ENCODE measurements at regions not wholly inside any gene's neighbourhood (a gene's known extent, or its start where the extent isn't known, plus 50 kb on each side); places are given as distances from the start of the nearest gene placed in this dataset.

DNA sequence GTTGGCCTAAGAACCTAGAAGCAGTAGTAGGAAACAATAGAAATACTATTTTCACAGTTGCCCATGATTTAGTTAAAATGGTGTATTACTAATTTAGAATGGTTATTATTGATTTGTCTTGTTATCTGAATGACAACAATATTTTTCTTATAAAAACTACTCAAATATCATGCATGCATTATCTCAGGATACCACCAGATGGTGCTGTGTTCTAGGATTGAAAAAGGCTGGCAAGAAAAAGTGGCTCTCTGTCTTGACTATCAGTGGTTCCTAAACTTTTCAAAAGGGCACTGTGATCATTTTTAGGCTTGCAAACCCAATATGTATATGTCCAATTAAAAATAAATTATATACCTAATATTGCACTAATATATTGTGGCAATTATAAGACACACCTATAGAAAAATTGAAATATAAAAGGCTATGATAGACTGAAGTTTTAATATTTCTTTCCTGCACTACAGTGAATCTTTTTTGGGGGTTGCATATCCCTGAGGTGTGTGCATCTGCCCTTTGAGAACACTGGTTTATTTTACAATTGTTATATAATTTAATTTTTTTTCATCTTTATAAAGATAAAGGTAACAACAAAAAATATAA is 131.7 kb upstream of the MLIP start:
- no peaks in the 10 kb centered on the region for H3K9me3 ChIP-seq (ENCODE audit: insufficient read depth, low read depth, low read length)

DNA sequence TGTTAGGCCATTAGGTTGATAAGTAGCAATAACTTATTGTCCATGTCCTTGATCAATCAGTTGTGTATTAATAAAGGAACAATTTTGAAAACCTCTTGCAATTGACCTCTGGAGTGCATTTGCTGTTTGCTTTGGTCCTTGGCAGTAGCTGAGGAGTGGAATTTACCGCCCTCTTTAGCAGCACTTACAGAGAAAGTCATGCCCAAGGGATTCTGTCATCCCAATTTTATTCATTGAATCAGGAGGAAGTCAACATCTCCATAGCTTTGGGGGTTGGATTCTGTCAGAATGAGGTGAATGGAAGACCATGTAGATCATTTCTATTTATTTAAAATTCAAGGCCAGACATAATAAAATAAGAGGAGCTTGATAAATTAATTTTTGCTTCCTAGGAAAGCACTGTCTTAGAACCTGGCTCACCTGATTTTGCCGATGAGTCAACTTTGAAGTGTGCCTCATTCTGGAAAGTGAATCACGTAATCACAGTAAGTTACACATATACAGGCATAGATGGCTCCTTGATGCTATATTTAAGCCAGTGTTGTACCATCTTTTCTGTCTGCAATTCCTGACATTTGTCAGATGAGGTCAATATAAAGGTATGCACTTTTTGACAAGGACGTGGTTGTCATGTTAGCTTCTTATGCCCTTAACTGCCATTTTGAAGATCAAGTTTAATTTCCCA is 128.7 kb upstream of the MLIP start:
- Histone ChIP-seq H3F3A (ENCODE audit: low read depth) (no peaks in the 10 kb centered on the region), H3K36me3 (ENCODE audit: insufficient read depth, low read length) (no peaks in the 10 kb centered on the region), H3K9me2 (replicated peaks; ENCODE audit: low read depth, low read length) (no peaks in the 10 kb centered on the region), H3K4me1 (ENCODE audit: insufficient read depth, low read length, poor library complexity, severe bottlenecking) (no peaks in the 10 kb centered on the region), H2AFZ (ENCODE audit: low read length) (no peak overlapping the region), H3K4me3 (ENCODE audit: low read length, poor library complexity, severe bottlenecking) (no peak overlapping the region), H3K79me2 (ENCODE audit: insufficient read depth, low read length) (no peaks in the 10 kb centered on the region), H4K20me1 (ENCODE audit: insufficient read depth, low read length, poor library complexity, severe bottlenecking) (no peaks in the 10 kb centered on the region), H3K27me3 (ENCODE audit: insufficient read depth, low read length, poor library complexity, severe bottlenecking) (no peaks in the 10 kb centered on the region), H3K9ac (ENCODE audit: low read depth, low read length, poor library complexity, severe bottlenecking) (no peak overlapping the region), H3K4me2 (ENCODE audit: low read depth, low read length, poor library complexity, severe bottlenecking) (no peak overlapping the region), H3K9me3 (ENCODE audit: insufficient read depth, low read depth, low read length) (no peaks in the 10 kb centered on the region)
- no peak for TF ChIP-seq CTCF (conservative IDR thresholded peaks at IDR 0.05; ENCODE audit: low read length)

More for the DNA sequence above, 131.7 kb upstream of the MLIP start:
- Histone ChIP-seq H2AFZ (ENCODE audit: low read length) (no peak overlapping the region), H3F3A (ENCODE audit: low read depth) (no peaks in the 10 kb centered on the region), H3K4me3 (ENCODE audit: low read length, poor library complexity, severe bottlenecking) (no peak overlapping the region), H3K27me3 (ENCODE audit: insufficient read depth, low read length, poor library complexity, severe bottlenecking) (no peaks in the 10 kb centered on the region), H3K9me2 (replicated peaks; ENCODE audit: low read depth, low read length) (no peaks in the 10 kb centered on the region), H3K9ac (ENCODE audit: low read depth, low read length, poor library complexity, severe bottlenecking) (no peak overlapping the region), H3K36me3 (ENCODE audit: insufficient read depth, low read length) (no peaks in the 10 kb centered on the region), H3K4me1 (ENCODE audit: insufficient read depth, low read length, poor library complexity, severe bottlenecking) (no peaks in the 10 kb centered on the region), H3K4me2 (ENCODE audit: low read depth, low read length, poor library complexity, severe bottlenecking) (no peak overlapping the region), H4K20me1 (ENCODE audit: insufficient read depth, low read length, poor library complexity, severe bottlenecking) (no peaks in the 10 kb centered on the region), H3K79me2 (ENCODE audit: insufficient read depth, low read length) (no peaks in the 10 kb centered on the region)
- TF ChIP-seq CTCF (conservative IDR thresholded peaks at IDR 0.05; ENCODE audit: low read length), result peak; percentile 93
- no peak for TF ChIP-seq EZH2phosphoT487 (IDR thresholded peaks at IDR 0.05; ENCODE audit: borderline replicate concordance)

DNA sequence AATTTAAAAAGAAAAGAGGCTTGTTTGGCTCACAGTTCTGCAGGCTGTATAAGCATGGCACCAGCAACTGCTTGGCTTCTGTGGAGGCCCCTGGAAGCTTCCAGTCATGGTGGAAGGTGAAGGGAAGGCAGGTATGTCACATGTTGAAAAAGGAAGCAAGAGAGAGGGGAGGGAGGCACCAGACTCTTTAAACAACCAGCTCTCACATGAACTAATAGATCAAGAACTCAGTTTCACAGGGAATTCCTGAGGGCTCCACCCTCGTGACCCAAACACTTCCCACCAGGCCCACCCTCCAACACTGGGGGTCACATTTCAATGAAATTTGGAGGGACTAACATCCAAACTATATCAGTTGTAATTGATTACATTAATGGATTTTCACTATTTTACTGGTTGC is 127.9 kb upstream of the MLIP start:
- no peaks in the 10 kb centered on the region for H3K4me1 ChIP-seq (ENCODE audit: insufficient read depth, low read length, poor library complexity, severe bottlenecking)
- H4K20me1 ChIP-seq (ENCODE audit: insufficient read depth, low read length, poor library complexity, severe bottlenecking), result no peaks in the 10 kb centered on the region
- TF ChIP-seq EZH2phosphoT487 (IDR thresholded peaks at IDR 0.05; ENCODE audit: borderline replicate concordance), result no peak
- no peak for TF ChIP-seq CTCF (conservative IDR thresholded peaks at IDR 0.05; ENCODE audit: low read length)
- H3K4me3 ChIP-seq (ENCODE audit: low read length, poor library complexity, severe bottlenecking), result no peak overlapping the region
- no peaks in the 10 kb centered on the region for H3K27me3 ChIP-seq (ENCODE audit: insufficient read depth, low read length, poor library complexity, severe bottlenecking)
- no peaks in the 10 kb centered on the region for H3K36me3 ChIP-seq (ENCODE audit: insufficient read depth, low read length)
- H3K4me2 ChIP-seq (ENCODE audit: low read depth, low read length, poor library complexity, severe bottlenecking), result no peak overlapping the region
- no peaks in the 10 kb centered on the region for H3F3A ChIP-seq (ENCODE audit: low read depth)
- H3K9me2 ChIP-seq (replicated peaks; ENCODE audit: low read depth, low read length), result no peaks in the 10 kb centered on the region
- no peaks in the 10 kb centered on the region for H3K79me2 ChIP-seq (ENCODE audit: insufficient read depth, low read length)
- H2AFZ ChIP-seq (ENCODE audit: low read length), result no peak overlapping the region
- H3K9me3 ChIP-seq (ENCODE audit: insufficient read depth, low read depth, low read length), result no peaks in the 10 kb centered on the region
- H3K9ac ChIP-seq (ENCODE audit: low read depth, low read length, poor library complexity, severe bottlenecking), result no peak overlapping the region

All from Loucy (cell line).